Activated naive CD4-positive, alpha-beta T cell (primary cell): ENCODE measurements at regions not wholly inside any gene's neighbourhood (a gene's known extent, or its start where the extent isn't known, plus 50 kb on each side); places are given as distances from the start of the nearest gene placed in this dataset.
"Not testable (repeated sequence)": the region's sequence is repeated elsewhere in the genome, so short reads cannot be mapped to it uniquely, and the experiment has no call there.

Experiments
- DNase-seq, 4 experiments: peaks; one replicate each; lab custom pipeline; 2025; lab: John Stamatoyannopoulos, UW

GRCh38 chr21:28588997-28589396, 403.7 kb downstream of the LTN1 start:
- no peak for DNase-seq

- no peak for DNase-seq
Measured at GRCh38 chr21:28587748-28588147, 404.9 kb downstream of the LTN1 start.

GRCh38 chr21:28581976-28582375, 410.7 kb downstream of the LTN1 start:
- no peak for DNase-seq

- DNase-seq = not testable (repeated sequence)
Measured at GRCh38 chr21:28581311-28581731, 411.4 kb downstream of the LTN1 start.

- no peak for DNase-seq
Measured at GRCh38 chr21:28580585-28580984, 412.1 kb downstream of the LTN1 start.

DNA sequence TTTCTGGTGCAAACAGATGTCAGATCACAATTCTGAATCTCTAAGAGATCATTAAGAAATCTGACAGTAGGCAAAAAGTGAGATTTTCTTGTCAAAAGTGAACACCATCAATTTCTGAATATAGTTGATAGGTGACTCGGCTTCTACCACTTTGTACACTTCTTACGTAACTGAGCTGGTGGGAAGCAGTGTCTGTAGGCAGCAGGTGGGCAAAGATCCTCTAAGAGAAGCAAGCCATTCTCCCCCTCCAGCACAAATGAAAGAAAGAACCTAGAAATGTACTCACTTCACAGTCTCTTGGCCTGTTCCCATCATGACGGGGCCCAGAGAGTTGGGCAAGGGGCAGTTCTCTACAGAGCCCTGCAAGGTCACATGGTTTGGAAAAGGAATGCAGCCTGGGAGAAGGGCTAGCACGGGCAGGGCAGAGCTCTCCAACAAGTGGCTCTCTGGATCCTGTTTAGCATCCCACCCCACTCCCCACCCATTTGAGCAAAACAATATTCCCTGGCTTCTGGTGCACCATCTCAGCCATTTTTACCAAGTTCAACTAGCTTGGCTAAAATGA, 412.6 kb downstream of the LTN1 start:
- no peak for DNase-seq

DNA sequence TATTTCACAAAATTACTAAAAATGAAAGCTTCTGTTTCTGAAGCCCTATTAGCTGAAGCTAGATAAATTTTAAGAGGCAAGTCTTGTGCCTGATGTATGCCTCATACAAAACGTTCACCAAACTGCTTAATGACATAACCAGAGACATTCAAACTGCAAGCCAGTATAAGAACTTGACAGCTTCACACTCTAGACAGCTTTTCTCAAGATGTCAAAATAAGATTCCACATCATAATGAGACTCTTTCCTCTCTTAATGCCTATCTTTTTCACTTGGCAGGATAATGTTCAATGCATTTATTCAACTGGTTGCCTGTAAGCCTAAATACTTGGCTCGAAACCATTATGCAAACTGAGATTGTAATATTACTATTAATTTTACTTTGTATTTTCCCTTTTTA, 424.0 kb downstream of the LTN1 start:
- no peak for DNase-seq

GRCh38 chr21:28563933-28564332, 428.7 kb downstream of the LTN1 start:
- DNase-seq = not testable (repeated sequence)

DNA sequence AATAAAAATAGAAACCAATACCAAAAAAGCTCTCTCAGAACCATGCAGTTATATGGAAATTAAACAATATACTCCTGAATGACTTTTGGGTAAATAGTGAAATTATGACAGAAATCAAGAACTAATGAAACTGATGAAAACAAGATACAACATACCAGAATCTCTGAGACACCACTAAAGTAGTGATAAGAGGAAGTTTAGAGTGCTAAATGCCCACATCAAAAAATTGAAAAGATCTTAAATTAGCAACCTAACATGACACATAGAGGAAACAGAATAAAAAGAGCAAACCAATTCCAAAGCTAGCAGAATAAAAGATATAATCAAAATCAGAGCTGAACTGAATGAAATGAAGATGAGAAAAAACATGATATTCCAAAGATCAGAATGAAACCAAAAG, 430.9 kb downstream of the LTN1 start:
- no peak for DNase-seq

GRCh38 chr21:28554660-28555475, 437.8 kb downstream of the LTN1 start:
- DNase-seq = no peak

DNA sequence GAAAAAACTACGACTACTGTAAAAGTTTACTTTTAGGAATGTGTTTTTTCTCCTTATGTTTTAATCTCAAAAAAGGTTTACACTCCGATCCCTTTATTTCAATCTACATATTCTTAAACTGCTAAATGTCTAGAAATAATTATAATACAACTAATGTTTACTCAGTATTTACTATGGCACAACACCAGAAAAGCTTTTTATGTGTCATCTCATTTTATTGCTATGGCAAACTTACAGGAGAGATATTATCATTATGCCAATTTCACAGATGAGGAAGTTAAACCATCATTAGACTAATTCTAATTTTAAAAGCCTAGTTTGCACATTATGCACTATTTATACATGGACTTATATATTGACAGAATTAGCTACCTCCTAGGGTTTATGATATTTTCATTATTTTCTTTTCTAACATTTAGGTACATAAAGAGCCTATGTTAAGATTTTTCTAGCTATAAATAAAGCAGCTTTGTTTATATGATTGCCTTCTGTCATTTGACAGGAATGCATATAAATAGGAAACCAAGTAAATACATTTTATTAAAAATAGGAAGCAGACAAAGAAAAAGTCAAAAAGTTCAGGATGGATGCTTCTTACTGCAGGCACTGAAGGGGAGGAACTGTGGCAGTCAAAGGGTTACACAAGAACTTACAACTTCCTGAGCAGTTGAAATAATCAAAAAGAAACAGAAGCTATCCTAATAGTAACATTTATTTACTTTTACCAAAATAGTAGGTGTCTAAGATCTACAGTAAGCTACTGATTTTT, 442.4 kb downstream of the LTN1 start:
- DNase-seq = no peak

DNA sequence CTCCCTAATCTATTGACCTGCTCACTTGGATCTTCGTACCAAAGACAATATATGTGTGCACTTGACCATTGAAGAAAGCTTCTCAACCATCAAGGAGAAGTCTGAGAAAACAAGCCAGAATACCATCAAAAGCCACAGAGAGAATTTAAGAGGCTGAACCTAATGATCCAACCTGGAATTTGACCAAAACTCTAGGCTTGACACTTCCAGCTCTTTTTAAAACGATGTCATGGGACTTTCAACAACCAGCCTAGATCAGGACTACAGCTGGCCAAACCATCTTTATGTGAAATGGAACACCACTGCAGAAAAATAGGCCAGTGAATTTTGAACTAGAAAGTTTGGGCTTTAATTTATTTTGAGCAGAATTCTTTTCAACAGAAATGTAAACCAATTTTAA, 444.4 kb downstream of the LTN1 start:
- no peak for DNase-seq

GRCh38 chr21:28547766-28548165, 444.9 kb downstream of the LTN1 start:
- no peak for DNase-seq

- DNase-seq = no peak
Measured at GRCh38 chr21:28543975-28544374, 448.7 kb downstream of the LTN1 start.

DNA sequence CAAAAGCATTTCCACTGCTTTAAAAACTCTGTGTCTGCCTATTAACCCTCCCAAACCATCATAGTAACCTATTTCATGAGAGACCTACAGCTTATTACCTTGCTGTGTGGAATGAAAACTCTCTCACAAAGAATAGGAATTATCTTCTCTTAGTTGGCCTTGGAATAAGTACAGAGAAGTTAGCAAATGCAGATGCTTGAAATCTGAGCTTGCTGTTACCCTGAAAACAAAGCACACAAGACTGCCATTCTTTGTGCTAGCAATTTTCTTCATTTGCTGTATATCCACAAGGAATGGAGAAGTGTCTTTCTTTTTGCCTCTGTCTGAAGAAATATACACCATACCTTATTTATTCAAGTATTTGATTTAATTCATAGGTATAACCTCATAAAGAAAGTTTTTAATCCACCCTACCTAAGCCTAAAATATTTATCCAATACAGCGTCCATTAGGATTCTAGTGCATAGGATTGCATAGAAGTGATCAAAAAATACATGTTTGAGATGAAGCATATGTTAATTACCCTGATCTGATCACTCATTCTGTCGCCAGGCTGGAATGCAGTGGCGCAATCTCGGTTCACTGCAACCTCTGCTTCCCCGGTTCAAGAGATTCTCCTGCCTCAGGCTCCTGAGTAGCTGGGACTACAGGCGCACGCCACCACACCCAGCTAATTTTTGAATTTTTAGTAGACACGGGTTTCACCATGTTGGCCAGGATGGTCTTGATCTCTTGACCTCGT, 451.1 kb downstream of the LTN1 start:
- no peak for DNase-seq

DNA sequence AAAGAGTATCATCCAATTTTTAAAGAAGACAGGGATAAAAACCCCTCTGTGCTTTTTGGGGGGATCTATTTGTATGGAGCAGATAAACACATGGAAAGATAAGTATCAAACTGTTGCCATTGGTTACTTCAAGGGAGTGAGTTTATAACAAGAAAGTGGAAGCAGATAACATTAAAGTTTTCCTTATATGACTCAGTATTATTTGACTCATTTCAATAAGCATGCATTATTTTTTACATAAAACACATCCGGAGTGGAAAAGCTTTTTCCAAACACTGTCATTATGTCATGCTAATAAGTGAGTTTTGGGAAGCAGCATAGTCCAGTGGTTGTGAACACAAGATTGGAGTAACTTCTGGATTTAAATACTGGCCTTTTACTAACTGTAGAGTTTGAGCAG, 452.2 kb downstream of the LTN1 start:
- DNase-seq = no peak

DNA sequence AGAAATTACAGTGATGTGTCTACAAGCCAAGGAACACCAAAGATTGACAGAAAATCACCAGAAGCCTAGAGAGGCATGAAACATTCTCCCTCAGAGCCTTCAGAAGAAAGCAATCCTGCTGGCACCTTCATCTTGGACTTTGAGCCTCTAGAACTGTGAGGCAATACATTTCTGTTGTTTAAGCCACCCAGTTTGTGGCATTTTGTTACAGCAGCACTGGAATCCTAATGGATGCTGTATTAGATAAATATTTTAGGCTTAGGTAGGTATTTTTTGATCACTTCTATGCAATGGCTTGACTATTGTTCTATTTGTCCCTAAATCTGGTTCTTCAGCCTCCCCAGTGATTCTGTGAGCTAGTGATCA, 453.1 kb downstream of the LTN1 start:
- DNase-seq = no peak

GRCh38 chr21:28538987-28539622, 453.6 kb downstream of the LTN1 start:
- DNase-seq = no peak

- DNase-seq = no peak
Measured at GRCh38 chr21:28537371-28538079, 455.2 kb downstream of the LTN1 start.

GRCh38 chr21:28532446-28532845, 460.2 kb downstream of the LTN1 start:
- DNase-seq = no peak

- DNase-seq = no peak
Measured at GRCh38 chr21:28523367-28523766, 469.3 kb downstream of the LTN1 start.
